KMS-11 (cell line): ENCODE measurements at regions not wholly inside any gene's neighbourhood (a gene's known extent, or its start where the extent isn't known, plus 50 kb on each side); places are given as distances from the start of the nearest gene placed in this dataset.
A peak's percentile ranks its signal among the peaks of the same experiment; 100 is the strongest.

Experiments used
- H2AFZ ChIP-seq: fragments of 200-600 bp; sonication (generic); 2 replicates; pipeline ENCODE4 v1.6.1; 2016; ENCODE audit warnings: antibody characterized with exemption, mixed run types, low read depth
- H3K27ac ChIP-seq: fragments of 200-600 bp; sonication (generic); 2 replicates; pipeline ENCODE4 v1.6.1; 2016; ENCODE audit warnings: mild to moderate bottlenecking, mixed run types
- H3K27me3 ChIP-seq: fragments of 200-600 bp; sonication (generic); 2 replicates; pipeline ENCODE4 v1.6.1; 2017; ENCODE audit warnings: mild to moderate bottlenecking, low read depth, mixed run types, moderate library complexity; ENCODE audit not compliant: insufficient read depth
- H3K36me3 ChIP-seq: fragments of 200-600 bp; sonication (generic); 2 replicates; pipeline ENCODE4 v1.6.1; 2017; ENCODE audit warnings: mild to moderate bottlenecking, mixed run types; ENCODE audit not compliant: insufficient read depth
- H3K4me1 ChIP-seq: fragments of 200-600 bp; sonication (generic); 2 replicates; pipeline ENCODE4 v1.6.1; 2016; ENCODE audit warnings: mild to moderate bottlenecking, low read depth, mixed run types; ENCODE audit not compliant: poor library complexity, severe bottlenecking
- H3K4me2 ChIP-seq: fragments of 200-600 bp; sonication (generic); 2 replicates; pipeline ENCODE4 v1.7.0; 2016; ENCODE audit warnings: mild to moderate bottlenecking, mixed run types
- H3K4me3 ChIP-seq: fragments of 200-600 bp; sonication (generic); IDR thresholded peaks from 2 replicates; pipeline ENCODE4 v1.6.1; 2017; ENCODE audit warnings: low read depth, low read length, mixed read lengths; ENCODE audit not compliant: insufficient read depth
- H3K79me2 ChIP-seq: fragments of 200-600 bp; sonication (generic); 2 replicates; pipeline ENCODE4 v1.6.1; 2016; ENCODE audit warnings: low read depth, mixed run types; ENCODE audit not compliant: insufficient read depth
- H3K9ac ChIP-seq: fragments of 200-600 bp; sonication (generic); 2 replicates; pipeline ENCODE4 v1.6.1; 2016; ENCODE audit warnings: mild to moderate bottlenecking, mixed run types
- H4K20me1 ChIP-seq: fragments of 200-600 bp; sonication (generic); 2 replicates; pipeline ENCODE4 v1.6.1; 2016; ENCODE audit warnings: mild to moderate bottlenecking, mixed run types; ENCODE audit not compliant: insufficient read depth
- CTCF ChIP-seq: fragments of 200-600 bp; sonication (generic); conservative IDR thresholded peaks from 2 replicates; pipeline ENCODE4 v1.6.1; 2017; ENCODE audit warnings: low read depth, mild to moderate bottlenecking, antibody characterized with exemption, low read length, moderate library complexity, mixed read lengths

- H2AFZ ChIP-seq = peak overlapping the region; percentile 45
Observed at GRCh38 chr20:39342463-39342862, 380.3 kb downstream of the DHX35 start.

GRCh38 chr20:39338469-39339376 lies 376.6 kb downstream of the DHX35 start:
- Histone ChIP-seq H3K4me2 (no peak overlapping the region), H3K79me2 (no peaks in the 10 kb centered on the region), H3K4me3 (no peak overlapping the region), H3K36me3 (no peaks in the 10 kb centered on the region), H3K9ac (no peak overlapping the region), H3K27me3 (no peaks in the 10 kb centered on the region), H2AFZ (no peak overlapping the region), H3K4me1 (peaks cover 33% of the 10 kb centered on the region), H3K27ac (no peak overlapping the region), H4K20me1 (no peaks in the 10 kb centered on the region)
- no peak for TF ChIP-seq CTCF

More at GRCh38 chr20:39342463-39342862, 380.3 kb downstream of the DHX35 start:
- peak overlapping the region; percentile 28; the same call in 1 of the 2 replicates for H3K9ac ChIP-seq
- no peaks in the 10 kb centered on the region for H3K36me3 ChIP-seq
- no peaks in the 10 kb centered on the region for H4K20me1 ChIP-seq
- H3K4me2 ChIP-seq = peak overlapping the region; percentile 85
- peaks cover 49% of the 10 kb centered on the region for H3K4me1 ChIP-seq
- H3K4me3 ChIP-seq = no peak overlapping the region
- TF ChIP-seq CTCF = no peak
- H3K79me2 ChIP-seq = no peaks in the 10 kb centered on the region
- peak overlapping the region; percentile 76 for H3K27ac ChIP-seq
- no peaks in the 10 kb centered on the region for H3K27me3 ChIP-seq

- no peaks in the 10 kb centered on the region for H4K20me1 ChIP-seq
- no peak overlapping the region for H2AFZ ChIP-seq
- no peaks in the 10 kb centered on the region for H3K36me3 ChIP-seq
- no peak for TF ChIP-seq CTCF
- no peak overlapping the region for H3K4me3 ChIP-seq
- H3K27ac ChIP-seq = no peak overlapping the region
- H3K27me3 ChIP-seq = no peaks in the 10 kb centered on the region
- no peaks in the 10 kb centered on the region for H3K79me2 ChIP-seq
- H3K4me2 ChIP-seq = no peak overlapping the region
- no peak overlapping the region for H3K9ac ChIP-seq
- H3K4me1 ChIP-seq = no peaks in the 10 kb centered on the region
Observed at GRCh38 chr20:39333211-39333610, 371.1 kb downstream of the DHX35 start.

- Histone ChIP-seq H3K4me3 (no peak overlapping the region), H4K20me1 (no peaks in the 10 kb centered on the region), H2AFZ (no peak overlapping the region), H3K27ac (no peak overlapping the region), H3K4me2 (no peak overlapping the region), H3K9ac (no peak overlapping the region), H3K79me2 (no peaks in the 10 kb centered on the region), H3K4me1 (peaks cover 24% of the 10 kb centered on the region), H3K27me3 (no peaks in the 10 kb centered on the region), H3K36me3 (no peaks in the 10 kb centered on the region)
- no peak for TF ChIP-seq CTCF
Observed at GRCh38 chr20:39328347-39328746, 366.2 kb downstream of the DHX35 start.
